Fibroblast of skin of right quadriceps (primary cell): ENCODE measurements at regions not wholly inside any gene's neighbourhood (a gene's known extent, or its start where the extent isn't known, plus 50 kb on each side); places are given as distances from the start of the nearest gene placed in this dataset.

Source experiments
- DNase-seq: peaks from one replicate; pipeline ENCODE4 v3.0.0-alpha.2; 2013

GRCh38 chr5:61689153-61689846 lies 357.2 kb downstream of the ZSWIM6 start:
- DNase-seq: no peak

DNA sequence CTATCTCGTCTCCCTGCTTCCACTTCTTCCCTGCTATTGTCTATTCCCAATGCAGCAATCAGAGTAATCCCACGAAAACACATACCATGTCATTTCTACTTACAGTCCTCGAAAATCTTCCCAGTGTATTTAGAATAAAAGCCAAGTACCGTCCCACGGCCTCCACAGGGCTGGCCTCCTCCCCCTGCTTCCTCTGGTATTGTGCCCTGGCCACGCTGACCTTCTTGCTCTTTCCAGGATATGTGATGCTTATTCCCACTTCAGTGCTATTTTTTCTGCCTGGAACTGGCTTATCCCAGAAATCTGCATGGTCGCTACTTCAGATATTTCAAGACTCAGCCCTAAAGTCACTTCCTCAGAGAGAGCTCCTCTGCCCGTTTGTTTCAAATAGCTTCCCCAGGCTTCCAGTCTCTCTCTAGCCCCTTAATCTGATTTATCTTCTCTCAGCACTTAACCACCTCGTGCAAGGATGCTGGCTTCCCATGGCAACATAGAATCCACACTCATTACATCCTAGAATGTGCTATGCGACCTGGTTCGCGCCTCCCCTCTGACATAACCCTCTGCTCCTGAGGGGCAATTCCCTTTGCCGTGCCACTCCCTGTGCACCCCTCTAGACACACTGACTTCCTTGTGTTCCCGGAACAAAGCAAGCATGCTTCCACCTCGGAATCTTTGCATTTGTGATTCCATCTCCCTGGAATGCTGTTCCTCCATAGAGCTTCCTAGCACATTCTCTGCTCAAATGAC lies 365.9 kb downstream of the ZSWIM6 start:
- no peak for DNase-seq

GRCh38 chr5:61701877-61702602 lies 370.0 kb downstream of the ZSWIM6 start:
- no peak for DNase-seq

DNA sequence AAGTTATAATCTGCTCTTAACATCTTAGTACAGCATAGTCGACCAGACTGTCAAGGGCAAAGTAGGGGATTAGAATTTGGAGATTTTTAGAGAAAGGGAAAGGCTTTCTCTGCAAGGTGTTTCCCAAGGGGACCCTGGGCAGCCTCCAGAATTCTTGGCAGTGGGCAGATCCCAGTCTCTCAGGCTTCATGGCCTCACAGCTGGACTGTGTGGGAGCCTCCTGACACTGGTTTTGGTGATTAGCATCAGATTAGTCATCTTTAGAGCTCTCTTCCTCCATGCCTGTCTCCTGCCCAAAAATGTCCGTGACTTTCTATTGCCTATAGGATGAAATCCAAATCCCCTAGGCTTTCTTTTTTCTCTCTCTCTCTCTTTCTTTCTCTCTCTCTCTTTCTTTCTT lies 370.7 kb downstream of the ZSWIM6 start:
- DNase-seq: no peak

- DNase-seq: no peak
Observed at GRCh38 chr5:61704289-61704688, 372.2 kb downstream of the ZSWIM6 start.

- no peak for DNase-seq
Observed at GRCh38 chr5:61706751-61707150, 374.7 kb downstream of the ZSWIM6 start.

DNA sequence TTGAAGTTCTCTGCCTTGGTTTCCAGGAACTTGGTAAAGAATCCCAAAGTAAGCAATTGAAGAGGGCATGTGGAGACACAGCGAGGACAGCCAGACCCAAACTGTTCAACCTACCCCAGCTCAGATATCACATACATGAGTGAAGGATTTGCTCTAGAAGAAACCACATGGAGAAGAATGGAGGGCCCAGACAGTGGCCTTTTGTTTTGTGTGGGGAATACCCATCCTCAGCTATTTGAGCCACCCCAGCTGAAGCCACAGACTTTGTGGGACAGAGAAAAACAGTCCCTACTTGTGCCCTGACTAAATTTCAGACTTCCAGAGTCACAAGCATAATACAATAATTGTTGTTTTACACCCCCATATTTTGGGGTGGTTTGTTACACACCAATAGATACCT lies 387.1 kb downstream of the ZSWIM6 start:
- no peak for DNase-seq

DNA sequence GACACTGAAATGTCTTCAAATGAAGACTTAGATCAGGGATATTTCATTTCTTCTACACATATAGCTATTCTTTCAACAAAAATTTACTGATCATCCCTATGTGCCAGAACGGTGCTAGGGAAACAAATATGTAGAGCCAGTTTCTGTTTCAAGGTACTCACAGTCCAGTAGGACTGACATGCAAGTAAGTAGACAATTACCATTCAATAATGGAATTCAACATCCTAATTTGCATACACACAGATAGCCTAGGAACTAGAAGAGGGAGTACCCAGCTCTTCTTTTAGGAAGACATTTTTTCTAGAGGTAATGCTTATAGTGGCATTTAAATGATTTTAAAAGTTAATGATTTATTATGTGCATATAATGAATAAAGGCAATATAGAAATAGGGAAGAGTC lies 388.8 kb downstream of the ZSWIM6 start:
- DNase-seq: no peak

DNA sequence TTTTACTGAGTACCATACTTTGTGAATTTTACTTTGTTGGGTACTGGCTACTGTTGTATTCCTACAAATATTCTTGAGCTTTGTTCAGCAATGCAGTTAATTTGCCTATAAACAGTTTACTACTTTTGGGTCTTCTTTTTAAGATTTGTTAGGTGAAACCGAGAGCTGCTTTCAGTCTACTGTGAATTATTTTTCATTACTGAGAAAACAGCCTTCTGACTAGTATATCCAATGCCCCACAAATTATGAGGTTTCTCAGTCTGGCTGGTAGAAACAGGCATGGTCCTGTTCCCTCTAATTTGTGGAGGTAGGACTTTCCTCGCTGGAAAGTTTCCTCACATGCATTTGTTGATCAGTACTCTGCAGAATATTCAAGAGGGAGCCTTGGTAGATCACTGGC lies 392.0 kb downstream of the ZSWIM6 start:
- DNase-seq: no peak

GRCh38 chr5:61728287-61728686 lies 396.2 kb downstream of the ZSWIM6 start:
- DNase-seq: no peak

- no peak for DNase-seq
Observed at GRCh38 chr5:61730866-61731265, 398.8 kb downstream of the ZSWIM6 start.

DNA sequence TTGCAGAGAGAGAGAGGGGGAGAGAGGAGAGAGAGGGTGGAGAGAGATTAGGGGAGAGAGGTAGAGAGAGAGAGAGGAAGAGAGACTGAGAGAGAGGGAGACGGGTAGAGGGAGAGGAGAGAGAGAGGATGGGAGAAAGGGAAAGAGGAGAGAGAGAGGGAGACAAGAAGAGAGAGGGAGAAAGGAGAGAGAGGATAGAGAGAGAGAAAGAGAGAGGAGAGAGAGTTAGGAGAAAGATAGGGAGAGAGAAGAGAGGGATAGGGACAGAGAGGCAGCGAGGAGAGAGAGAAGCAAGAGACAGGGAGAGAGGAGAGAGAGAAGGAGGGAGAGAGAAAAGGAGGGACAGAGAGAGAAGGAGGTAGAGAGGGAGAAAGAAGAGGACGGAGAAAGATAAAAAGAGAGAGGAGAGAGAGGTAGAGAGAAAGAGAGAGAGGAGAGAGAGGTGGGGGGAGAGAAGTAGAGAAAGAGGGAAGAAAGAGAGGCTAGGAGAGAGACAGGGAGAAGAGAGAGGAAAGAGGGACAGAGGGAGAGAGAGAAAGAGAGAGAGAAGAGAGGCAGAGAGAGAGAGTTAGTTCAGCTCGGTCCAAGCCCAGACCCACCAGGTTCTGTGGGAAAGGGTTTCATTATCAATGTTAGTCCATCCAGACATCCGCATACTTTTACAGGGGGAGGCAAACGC lies 399.3 kb downstream of the ZSWIM6 start:
- no peak for DNase-seq

DNA sequence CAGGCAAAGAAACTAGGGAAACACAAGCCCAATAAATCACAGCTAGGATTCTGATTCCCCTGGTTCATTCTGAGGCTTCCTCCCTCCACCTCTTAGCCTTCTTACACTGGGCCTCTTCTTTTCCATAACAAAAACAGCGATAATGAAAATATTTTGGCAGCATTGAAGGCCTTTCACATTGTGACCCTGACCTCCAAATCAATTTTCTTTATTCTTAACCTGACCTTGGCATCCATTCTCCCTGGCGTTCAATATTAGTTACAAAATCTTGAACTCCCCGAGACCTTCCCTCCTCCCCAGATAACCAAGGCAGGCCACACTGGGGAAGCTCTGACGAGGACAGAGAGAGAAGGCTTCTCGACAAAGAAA lies 399.9 kb downstream of the ZSWIM6 start:
- no peak for DNase-seq

DNA sequence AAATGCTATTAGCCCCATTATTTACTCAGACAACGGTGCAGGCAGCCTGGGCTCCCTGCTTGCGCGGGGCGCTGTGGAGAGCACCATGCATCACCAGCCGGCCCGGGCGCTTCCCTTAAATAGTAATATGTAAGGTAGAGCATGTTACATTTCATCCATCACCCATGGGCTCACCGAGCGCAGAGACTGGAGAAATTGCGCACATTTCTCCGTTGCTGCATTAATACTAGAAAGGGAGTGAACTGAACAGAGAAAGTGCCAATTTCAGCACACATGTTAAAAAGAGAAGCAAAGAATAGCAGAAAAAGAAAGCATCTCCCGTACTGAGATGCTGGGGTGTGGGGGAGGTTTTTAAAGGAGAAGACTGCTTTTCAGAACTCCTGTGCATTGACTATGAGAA lies 400.3 kb downstream of the ZSWIM6 start:
- no peak for DNase-seq

DNA sequence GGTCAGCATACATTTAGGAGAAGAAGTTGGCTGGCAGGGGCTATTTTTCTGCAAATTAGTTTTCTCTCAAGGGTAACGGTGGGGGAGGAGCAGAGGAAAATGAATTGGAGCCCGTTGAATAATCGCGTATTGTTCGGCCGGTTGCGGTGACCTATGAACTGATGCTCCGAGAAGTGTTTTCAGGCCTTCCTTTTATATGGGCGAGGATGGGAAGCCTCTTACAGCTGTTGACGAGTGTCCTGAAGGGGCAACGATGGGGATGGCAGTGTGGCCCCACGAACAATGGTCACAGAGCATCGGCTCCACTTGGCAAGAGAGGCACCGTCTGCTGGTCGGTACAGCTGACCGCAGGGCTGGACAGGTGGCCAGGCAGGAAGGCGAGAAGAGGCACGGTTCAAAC lies 400.7 kb downstream of the ZSWIM6 start:
- DNase-seq: no peak

DNA sequence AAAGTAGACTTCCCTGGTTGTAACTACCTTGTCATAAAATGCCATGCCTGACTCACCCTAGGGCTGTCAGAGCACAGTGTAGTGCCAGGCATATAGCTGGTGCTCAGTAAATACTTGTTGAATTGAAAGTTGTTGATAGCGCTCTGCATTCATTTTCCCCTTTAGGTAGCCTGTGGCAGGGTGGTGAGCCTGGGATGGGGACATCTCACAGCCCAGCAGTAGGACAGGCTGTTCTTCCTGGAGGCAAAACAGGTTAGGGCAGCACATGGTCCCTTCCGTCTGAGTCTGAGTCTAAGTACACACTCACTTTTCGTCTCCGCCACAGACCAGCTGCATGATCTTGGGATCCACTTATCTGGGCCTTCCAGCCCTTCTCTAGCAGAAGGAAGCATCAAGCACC lies 401.9 kb downstream of the ZSWIM6 start:
- peak; percentile 4 for DNase-seq

DNA sequence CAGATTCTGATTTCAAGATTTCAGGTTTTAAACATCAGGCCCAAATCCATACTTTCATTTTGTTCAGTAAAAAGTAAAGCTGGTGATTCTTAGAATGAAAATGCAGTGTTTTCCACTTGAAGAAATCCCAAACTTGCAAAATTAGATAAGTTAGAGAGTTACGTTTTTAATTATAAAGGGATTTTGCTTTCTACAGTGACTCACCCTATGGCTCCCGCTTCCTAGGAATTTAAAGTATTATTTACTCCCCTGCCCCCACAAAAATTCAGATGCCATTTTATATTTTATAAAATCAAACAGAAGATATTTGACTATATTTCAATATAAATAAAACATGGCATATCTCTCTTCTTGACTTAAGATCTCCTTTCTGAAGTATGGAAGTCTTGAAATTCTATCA lies 402.9 kb downstream of the ZSWIM6 start:
- peak; percentile 64 for DNase-seq

- peak; percentile 13 for DNase-seq
Observed at GRCh38 chr5:61735531-61735930, 403.5 kb downstream of the ZSWIM6 start.

DNA sequence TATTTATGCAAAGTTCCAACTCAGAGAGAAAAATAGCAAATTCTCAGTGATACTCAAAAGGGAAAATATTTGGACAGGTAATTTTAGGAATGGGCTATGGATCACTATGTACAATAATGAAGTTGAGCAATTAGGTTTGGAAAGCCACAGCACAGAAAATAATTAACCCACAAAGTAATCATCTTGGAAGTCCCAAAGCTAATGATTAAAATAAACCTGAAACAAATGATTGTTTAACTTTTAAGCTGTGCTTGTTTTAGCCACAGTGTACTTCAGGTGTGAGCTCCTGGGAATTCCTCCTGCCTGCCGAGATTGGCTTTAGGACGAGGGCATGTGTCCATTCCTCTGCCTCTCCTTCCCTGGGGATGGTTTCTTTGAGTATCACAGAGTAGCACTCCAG lies 403.9 kb downstream of the ZSWIM6 start:
- DNase-seq: no peak

- no peak for DNase-seq
Observed at GRCh38 chr5:61737301-61737963, 405.4 kb downstream of the ZSWIM6 start.

- no peak for DNase-seq
Observed at GRCh38 chr5:61737964-61738340, 405.9 kb downstream of the ZSWIM6 start.

- DNase-seq: no peak
Observed at GRCh38 chr5:61738446-61738845, 406.4 kb downstream of the ZSWIM6 start.
